Gastroesophageal sphincter (tissue), 3 donors: ENCODE measurements at regions not wholly inside any gene's neighbourhood (a gene's known extent, or its start where the extent isn't known, plus 50 kb on each side); places are given as distances from the start of the nearest gene placed in this dataset.

ENCODE experiments used
- CTCF ChIP-seq, 4 experiments: fragments of 200-600 bp in 2 of 4; fragments of 450-650 bp in 2 of 4; sonication (generic) in 1 of 4; IDR thresholded peaks; one replicate each; pipeline ENCODE4 v1.5.1; 2017 to 2019; ENCODE audit warnings: antibody characterized with exemption in 4 of 4, mild to moderate bottlenecking in 2 of 4, moderate library complexity in 2 of 4
- POLR2A ChIP-seq, 2 donors: fragments of 450-650 bp; IDR thresholded peaks; one replicate each; pipeline ENCODE4 v1.6.1; 2017; ENCODE audit warnings: antibody characterized with exemption in 2 of 2, mild to moderate bottlenecking in 2 of 2, moderate library complexity in 1 of 2
- POLR2AphosphoS5 ChIP-seq: sonication (generic); formaldehyde crosslinking; IDR thresholded peaks from one replicate; pipeline ENCODE4 v1.6.1; 2017; ENCODE audit warnings: antibody characterized with exemption

GRCh38 chr18:37649416-37649815, 83.8 kb upstream of the CELF4 start:
- TF ChIP-seq CTCF (IDR thresholded peaks at IDR 0.05) (no peak), POLR2A (IDR thresholded peaks at IDR 0.05) (no peak), POLR2AphosphoS5 (no peak)
